ENCODE measurements at regions not wholly inside any gene's neighbourhood (a gene's known extent, or its start where the extent isn't known, plus 50 kb on each side); places are given as distances from the start of the nearest gene placed in this dataset.

DNA sequence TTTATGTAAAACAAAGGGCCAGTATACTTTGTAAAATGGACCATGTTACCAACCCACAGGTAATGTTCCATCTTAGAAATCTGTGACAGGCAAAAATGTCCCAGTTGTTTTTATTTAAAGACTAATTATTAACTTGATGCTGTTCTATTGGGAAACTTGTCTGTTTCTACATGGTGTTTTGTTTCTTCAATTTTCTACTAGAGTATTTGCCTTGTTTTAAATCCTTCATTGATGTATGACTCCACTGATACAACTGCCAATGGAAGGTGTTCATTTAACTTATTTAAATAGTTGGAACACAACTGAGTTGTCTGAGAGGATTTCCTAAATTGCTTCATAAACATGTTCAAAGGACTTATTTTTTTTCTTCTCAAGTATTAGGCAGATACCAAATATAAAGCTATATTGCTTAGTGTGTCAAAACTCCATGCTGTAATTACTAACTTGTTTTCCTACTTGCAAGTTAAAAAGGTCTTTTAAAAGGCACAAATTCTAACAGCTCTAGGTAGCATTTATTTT is 152.0 kb upstream of the XPO1 start:
- TF ChIP-seq, protein P1, sequence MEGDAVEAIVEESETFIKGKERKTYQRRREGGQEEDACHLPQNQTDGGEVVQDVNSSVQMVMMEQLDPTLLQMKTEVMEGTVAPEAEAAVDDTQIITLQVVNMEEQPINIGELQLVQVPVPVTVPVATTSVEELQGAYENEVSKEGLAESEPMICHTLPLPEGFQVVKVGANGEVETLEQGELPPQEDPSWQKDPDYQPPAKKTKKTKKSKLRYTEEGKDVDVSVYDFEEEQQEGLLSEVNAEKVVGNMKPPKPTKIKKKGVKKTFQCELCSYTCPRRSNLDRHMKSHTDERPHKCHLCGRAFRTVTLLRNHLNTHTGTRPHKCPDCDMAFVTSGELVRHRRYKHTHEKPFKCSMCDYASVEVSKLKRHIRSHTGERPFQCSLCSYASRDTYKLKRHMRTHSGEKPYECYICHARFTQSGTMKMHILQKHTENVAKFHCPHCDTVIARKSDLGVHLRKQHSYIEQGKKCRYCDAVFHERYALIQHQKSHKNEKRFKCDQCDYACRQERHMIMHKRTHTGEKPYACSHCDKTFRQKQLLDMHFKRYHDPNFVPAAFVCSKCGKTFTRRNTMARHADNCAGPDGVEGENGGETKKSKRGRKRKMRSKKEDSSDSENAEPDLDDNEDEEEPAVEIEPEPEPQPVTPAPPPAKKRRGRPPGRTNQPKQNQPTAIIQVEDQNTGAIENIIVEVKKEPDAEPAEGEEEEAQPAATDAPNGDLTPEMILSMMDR (IDR thresholded peaks at IDR 0.05) = no peak
- TF ChIP-seq ZFX (IDR thresholded peaks at IDR 0.05; ENCODE audit: borderline replicate concordance) = no peak

Data from 22Rv1 (cell line).